Upper lobe of left lung (tissue), 6 donors: ENCODE measurements at regions not wholly inside any gene's neighbourhood (a gene's known extent, or its start where the extent isn't known, plus 50 kb on each side); places are given as distances from the start of the nearest gene placed in this dataset.

ENCODE experiments used
- ATAC-seq, 2 donors: fragments of 200-7000 bp; cut with Tn5 transposase; one replicate each; pipeline ENCODE4 v1.9.1; 2022; ENCODE audit warnings: mild to moderate bottlenecking in 2 of 2, moderate library complexity in 2 of 2; ENCODE audit not compliant: low FRiP score in 2 of 2
- DNase-seq, 2 donors: peaks; one replicate each; pipeline ENCODE4 v3.0.0-alpha.2; 2019 to 2020
- H3K27ac ChIP-seq, 4 donors: fragments of 200-600 bp; sonication (generic); one replicate each; pipeline ENCODE4 v1.5.1; 2016 to 2019
- H3K27me3 ChIP-seq, 4 donors: fragments of 200-600 bp; sonication (generic); one replicate each; pipeline ENCODE4 v1.5.1; 2017 to 2019
- H3K36me3 ChIP-seq, 4 donors: fragments of 200-600 bp; sonication (generic); one replicate each; pipeline ENCODE4 v1.5.1; 2016 to 2019
- H3K4me1 ChIP-seq, 4 donors: fragments of 200-600 bp; sonication (generic); one replicate each; pipeline ENCODE4 v1.5.1; 2018 to 2019
- H3K4me3 ChIP-seq, 4 donors: fragments of 200-600 bp; sonication (generic); one replicate each; pipeline ENCODE4 v1.5.1; 2017 to 2019; ENCODE audit warnings: mild to moderate bottlenecking in 2 of 4, moderate library complexity in 1 of 4
- H3K9me3 ChIP-seq, 4 donors: fragments of 200-600 bp; sonication (generic); one replicate each; pipeline ENCODE4 v1.5.1; 2018 to 2019
- EP300 ChIP-seq, 4 donors: sonication (generic); formaldehyde crosslinking; IDR thresholded peaks; one replicate each; pipeline ENCODE4 v1.5.1; 2017; ENCODE audit warnings: antibody characterized with exemption in 4 of 4, control low read depth in 2 of 4
- POLR2A ChIP-seq, 4 donors: fragments of 450-650 bp; IDR thresholded peaks; one replicate each; pipeline ENCODE4 v1.5.1; 2016 to 2017; ENCODE audit warnings: antibody characterized with exemption in 4 of 4, mild to moderate bottlenecking in 2 of 4
- POLR2AphosphoS5 ChIP-seq, 2 donors: sonication (generic); formaldehyde crosslinking; IDR thresholded peaks; one replicate each; pipeline ENCODE4 v1.5.1; 2017; ENCODE audit warnings: antibody characterized with exemption in 2 of 2
- WGBS, 2 donors: methylation state at CpG; one replicate each; pipeline ENCODE4 v1.1.5; 2017 to 2018; 5-methylcytosine and 5-hydroxymethylcytosine counted together
- TF ChIP-seq, protein P1 (sequence below), 6 experiments: fragments of 450-650 bp in 4 of 6; fragments of 200-600 bp in 2 of 6; sonication (generic) in 2 of 6; IDR thresholded peaks; one replicate each; pipeline ENCODE4 v1.5.1; 2016 to 2019; ENCODE audit warnings: antibody characterized with exemption in 6 of 6
- donor health status: DM: no; HTN: no; CAD: no; lungs with moderate emphysema.
- donor health status: DM: no; HTN: yes; CAD: no; lungs with severe emphysema.

DNA sequence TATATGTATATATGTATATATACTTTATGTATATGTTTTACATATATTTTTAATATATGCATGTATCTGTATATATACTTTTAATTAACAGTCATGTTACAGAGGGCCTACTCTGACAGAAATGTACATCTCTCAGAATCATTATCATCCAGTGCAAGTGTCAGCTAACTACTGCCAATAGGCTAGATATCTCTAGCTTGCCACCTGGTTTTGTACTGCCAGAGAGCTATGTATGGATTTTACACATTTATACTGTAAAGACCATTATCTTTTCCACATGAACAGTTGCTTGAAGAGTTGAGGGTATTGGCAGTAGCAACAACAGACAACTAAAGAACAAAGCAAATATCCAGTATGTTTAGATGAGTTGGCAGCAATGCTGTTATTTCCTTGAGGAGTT is 99.7 kb upstream of the VGLL3 start:
- no peaks in the 10 kb centered on the region for H3K27me3 ChIP-seq
- ATAC-seq (no peak), DNase-seq (no peak)
- H3K27ac ChIP-seq = no peak overlapping the region
- no peak overlapping the region for H3K4me3 ChIP-seq
- no peaks in the 10 kb centered on the region for H3K9me3 ChIP-seq
- H3K36me3 ChIP-seq = no peaks in the 10 kb centered on the region
- no peak for TF ChIP-seq EP300 (IDR thresholded peaks at IDR 0.05)
- TF ChIP-seq, protein P1, sequence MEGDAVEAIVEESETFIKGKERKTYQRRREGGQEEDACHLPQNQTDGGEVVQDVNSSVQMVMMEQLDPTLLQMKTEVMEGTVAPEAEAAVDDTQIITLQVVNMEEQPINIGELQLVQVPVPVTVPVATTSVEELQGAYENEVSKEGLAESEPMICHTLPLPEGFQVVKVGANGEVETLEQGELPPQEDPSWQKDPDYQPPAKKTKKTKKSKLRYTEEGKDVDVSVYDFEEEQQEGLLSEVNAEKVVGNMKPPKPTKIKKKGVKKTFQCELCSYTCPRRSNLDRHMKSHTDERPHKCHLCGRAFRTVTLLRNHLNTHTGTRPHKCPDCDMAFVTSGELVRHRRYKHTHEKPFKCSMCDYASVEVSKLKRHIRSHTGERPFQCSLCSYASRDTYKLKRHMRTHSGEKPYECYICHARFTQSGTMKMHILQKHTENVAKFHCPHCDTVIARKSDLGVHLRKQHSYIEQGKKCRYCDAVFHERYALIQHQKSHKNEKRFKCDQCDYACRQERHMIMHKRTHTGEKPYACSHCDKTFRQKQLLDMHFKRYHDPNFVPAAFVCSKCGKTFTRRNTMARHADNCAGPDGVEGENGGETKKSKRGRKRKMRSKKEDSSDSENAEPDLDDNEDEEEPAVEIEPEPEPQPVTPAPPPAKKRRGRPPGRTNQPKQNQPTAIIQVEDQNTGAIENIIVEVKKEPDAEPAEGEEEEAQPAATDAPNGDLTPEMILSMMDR (IDR thresholded peaks at IDR 0.05) = no peak
- no peak for TF ChIP-seq POLR2A (IDR thresholded peaks at IDR 0.05)
- no peak for TF ChIP-seq POLR2AphosphoS5 (IDR thresholded peaks at IDR 0.05)
- H3K4me1 ChIP-seq = peaks cover 0 to 7% (median 4%) of the 10 kb centered on the region in 4 donors

- no peaks in the 10 kb centered on the region for H3K27me3 ChIP-seq
- peaks cover 0 to 7% (median 4%) of the 10 kb centered on the region in 4 donors for H3K4me1 ChIP-seq
- TF ChIP-seq POLR2AphosphoS5 (IDR thresholded peaks at IDR 0.05) (peak in 1 of 2 donors; percentile 39), EP300 (IDR thresholded peaks at IDR 0.05) (no peak), POLR2A (IDR thresholded peaks at IDR 0.05) (peak in 2 of 4 donors; percentile 31 to 72)
- TF ChIP-seq, protein P1 (IDR thresholded peaks at IDR 0.05) = no peak
- WGBS, 2 donors = 14 to 17% methylated on average over 20 to 36 of the region's 41 CpGs
- H3K27ac ChIP-seq = peak overlapping the region; percentile 49 to 90 (median 78)
- H3K4me3 ChIP-seq = peak overlapping the region; percentile 36 to 63 (median 57)
- DNase-seq (peak; percentile 45 to 83), ATAC-seq (peak; percentile 96 to 97)
- H3K36me3 ChIP-seq = no peaks in the 10 kb centered on the region
- no peaks in the 10 kb centered on the region for H3K9me3 ChIP-seq
These were observed 98.3 kb upstream of the VGLL3 start for GRCh38 chr3:87088993-87089841.

DNA sequence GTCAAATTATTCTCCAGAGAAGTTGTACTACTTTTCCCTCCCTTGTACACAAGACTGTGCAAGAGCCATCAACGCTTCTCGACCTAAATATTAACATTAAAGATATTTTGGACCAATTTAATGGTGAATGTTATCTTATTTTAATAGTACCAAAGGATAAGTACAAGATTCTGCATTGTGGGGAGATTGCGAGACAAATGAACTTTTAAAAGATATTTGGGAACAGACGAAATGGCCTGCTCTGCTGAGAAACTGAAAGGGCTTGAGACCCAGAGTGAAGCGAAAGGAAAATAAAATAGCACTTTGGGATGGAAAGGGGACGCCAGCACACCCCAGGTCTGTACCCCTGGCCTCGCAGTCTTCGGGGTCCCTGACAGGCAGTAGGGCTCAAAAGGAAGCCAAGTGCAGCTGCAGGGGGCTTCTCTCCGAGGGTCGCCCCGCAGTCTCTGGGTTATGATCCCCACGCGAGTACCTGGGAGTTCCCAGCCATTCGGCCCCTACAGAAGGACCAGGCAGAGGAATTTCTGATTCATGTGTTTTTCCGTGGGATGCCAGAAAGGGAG is 97.6 kb upstream of the VGLL3 start:
- TF ChIP-seq POLR2AphosphoS5 (IDR thresholded peaks at IDR 0.05) (no peak), POLR2A (IDR thresholded peaks at IDR 0.05) (no peak)
- peak overlapping the region; percentile 36 to 63 (median 57) for H3K4me3 ChIP-seq
- no peaks in the 10 kb centered on the region for H3K36me3 ChIP-seq
- ATAC-seq = peak; percentile 38
- WGBS, 2 donors = 50 to 58% methylated on average over 14 to 15 of the region's 15 CpGs
- no peak for DNase-seq
- H3K27me3 ChIP-seq = no peaks in the 10 kb centered on the region
- no peaks in the 10 kb centered on the region for H3K9me3 ChIP-seq
- peaks cover 0 to 7% (median 4%) of the 10 kb centered on the region in 4 donors for H3K4me1 ChIP-seq
- peak overlapping the region; percentile 49 to 90 (median 78) for H3K27ac ChIP-seq

- peaks cover 0 to 7% (median 4%) of the 10 kb centered on the region in 4 donors for H3K4me1 ChIP-seq
- H3K9me3 ChIP-seq = no peaks in the 10 kb centered on the region
- no peak for ATAC-seq
- no peak overlapping the region for H3K4me3 ChIP-seq
- H3K27ac ChIP-seq = no peak overlapping the region
- no peak for TF ChIP-seq EP300 (IDR thresholded peaks at IDR 0.05)
- TF ChIP-seq, protein P1 (IDR thresholded peaks at IDR 0.05) = no peak
- TF ChIP-seq POLR2AphosphoS5 (IDR thresholded peaks at IDR 0.05) = no peak
- no peak for TF ChIP-seq POLR2A (IDR thresholded peaks at IDR 0.05)
- no peaks in the 10 kb centered on the region for H3K36me3 ChIP-seq
- 77 to 80% methylated on average over 5 of the region's 5 CpGs for WGBS, 2 donors
- DNase-seq = no peak
- no peaks in the 10 kb centered on the region for H3K27me3 ChIP-seq
These were observed 93.9 kb upstream of the VGLL3 start for GRCh38 chr3:87084868-87085267.

DNA sequence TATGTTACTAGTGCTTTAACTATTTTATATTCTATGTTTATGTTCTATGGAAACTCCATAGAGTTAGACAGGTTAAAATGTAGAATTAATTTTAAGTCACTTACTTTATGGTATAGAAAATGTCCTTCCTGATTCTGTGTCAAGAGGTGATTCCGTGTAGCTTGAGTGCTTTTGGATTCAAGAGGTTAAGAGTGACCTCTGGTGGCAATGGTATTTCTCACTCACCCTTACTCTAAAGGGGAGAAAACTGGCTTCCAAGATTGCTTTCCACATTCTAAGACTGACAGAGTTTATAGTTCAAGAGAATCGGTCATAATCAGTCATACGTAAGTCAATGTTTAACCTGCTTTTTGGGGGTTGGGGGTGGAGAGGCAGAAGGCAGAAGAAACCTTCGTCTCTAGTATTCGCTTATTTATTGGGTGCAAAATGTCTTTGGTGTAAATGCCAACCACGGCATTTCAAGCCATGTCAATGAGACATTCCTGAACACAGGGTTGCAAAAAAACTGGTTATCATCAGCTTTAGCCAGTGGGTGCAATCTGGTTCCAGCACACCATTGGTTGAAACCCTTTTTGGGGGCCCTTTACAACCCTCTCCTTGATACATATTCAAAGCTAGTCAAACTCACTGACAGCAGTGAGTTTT is 92.0 kb upstream of the VGLL3 start:
- no peak for DNase-seq
- Histone ChIP-seq H3K4me1 (no peaks in the 10 kb centered on the region), H3K4me3 (no peak overlapping the region), H3K27ac (no peak overlapping the region), H3K36me3 (no peaks in the 10 kb centered on the region), H3K27me3 (no peaks in the 10 kb centered on the region), H3K9me3 (no peaks in the 10 kb centered on the region)
- TF ChIP-seq, protein P1 (IDR thresholded peaks at IDR 0.05) = peak in 4 of 6 experiments; percentile 16 to 44 (median 37)
- no peak for TF ChIP-seq EP300 (IDR thresholded peaks at IDR 0.05)
- peak in 1 of 2 donors; percentile 84 for ATAC-seq
- WGBS, 2 donors = 39 to 40% methylated on average over 6 of the region's 6 CpGs
